ENCODE measurements at regions not wholly inside any gene's neighbourhood (a gene's known extent, or its start where the extent isn't known, plus 50 kb on each side); places are given as distances from the start of the nearest gene placed in this dataset.

DNA sequence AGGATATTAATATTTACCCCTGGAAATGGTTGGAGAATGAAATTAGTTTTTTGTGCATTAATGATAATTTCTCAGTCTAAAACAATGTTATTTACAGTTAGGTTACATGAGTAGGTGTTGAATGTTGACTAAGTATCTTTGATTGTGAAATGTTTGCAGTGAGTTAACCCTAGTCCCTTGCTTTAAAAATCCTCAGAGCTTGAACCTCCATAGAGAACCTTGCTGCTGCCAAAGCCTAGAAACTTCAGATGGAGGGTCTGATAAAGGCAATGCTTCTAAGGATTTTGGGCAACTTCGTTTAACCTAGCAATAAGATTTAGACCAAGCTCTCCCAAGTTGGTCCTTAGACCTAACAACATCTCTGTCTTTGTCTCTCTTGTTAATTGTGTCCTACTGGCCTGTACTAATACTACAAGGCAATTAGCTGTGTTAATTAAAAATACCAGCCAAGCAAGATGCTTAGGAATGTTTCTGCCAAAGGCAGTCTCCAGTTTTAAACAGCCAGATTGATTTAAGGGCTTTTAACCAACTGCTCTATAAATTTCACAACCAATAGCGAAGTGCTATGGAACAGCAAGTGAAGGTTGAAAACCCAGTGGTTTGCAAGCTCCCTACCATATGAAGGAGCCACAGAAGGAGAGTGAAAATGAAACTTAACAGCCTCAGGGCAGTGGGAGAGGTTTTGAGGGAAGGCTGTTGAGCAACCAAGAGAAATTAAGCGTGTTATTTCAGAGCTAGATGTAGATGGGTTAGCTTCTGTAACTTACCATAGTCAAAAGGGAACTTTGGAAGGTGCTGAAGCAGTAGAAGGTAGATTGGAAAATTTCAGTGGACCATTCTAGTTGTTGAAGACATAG, 295.9 kb upstream of the ANO5 start:
- TF ChIP-seq, protein P1, sequence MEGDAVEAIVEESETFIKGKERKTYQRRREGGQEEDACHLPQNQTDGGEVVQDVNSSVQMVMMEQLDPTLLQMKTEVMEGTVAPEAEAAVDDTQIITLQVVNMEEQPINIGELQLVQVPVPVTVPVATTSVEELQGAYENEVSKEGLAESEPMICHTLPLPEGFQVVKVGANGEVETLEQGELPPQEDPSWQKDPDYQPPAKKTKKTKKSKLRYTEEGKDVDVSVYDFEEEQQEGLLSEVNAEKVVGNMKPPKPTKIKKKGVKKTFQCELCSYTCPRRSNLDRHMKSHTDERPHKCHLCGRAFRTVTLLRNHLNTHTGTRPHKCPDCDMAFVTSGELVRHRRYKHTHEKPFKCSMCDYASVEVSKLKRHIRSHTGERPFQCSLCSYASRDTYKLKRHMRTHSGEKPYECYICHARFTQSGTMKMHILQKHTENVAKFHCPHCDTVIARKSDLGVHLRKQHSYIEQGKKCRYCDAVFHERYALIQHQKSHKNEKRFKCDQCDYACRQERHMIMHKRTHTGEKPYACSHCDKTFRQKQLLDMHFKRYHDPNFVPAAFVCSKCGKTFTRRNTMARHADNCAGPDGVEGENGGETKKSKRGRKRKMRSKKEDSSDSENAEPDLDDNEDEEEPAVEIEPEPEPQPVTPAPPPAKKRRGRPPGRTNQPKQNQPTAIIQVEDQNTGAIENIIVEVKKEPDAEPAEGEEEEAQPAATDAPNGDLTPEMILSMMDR (IDR thresholded peaks at IDR 0.05), result no peak
- no peak for TF ChIP-seq POLR2AphosphoS5 (IDR thresholded peaks at IDR 0.05; ENCODE audit: insufficient read depth in 1 of 2, low read depth in 1 of 2)

Measured in vagina (tissue), 2 donors.